ENCODE measurements at regions not wholly inside any gene's neighbourhood (a gene's known extent, or its start where the extent isn't known, plus 50 kb on each side); places are given as distances from the start of the nearest gene placed in this dataset.

- intact Hi-C loops (cut with DNase I): no loop called here
- no peak for TF ChIP-seq CTCF (IDR thresholded peaks at IDR 0.05)
- no peak for TF ChIP-seq EP300 (IDR thresholded peaks at IDR 0.05)
- TF ChIP-seq POLR2A (IDR thresholded peaks at IDR 0.05): no peak
- H3K9me3 ChIP-seq: no peaks in the 10 kb centered on the region
- no peak for DNase-seq
- no peaks in the 10 kb centered on the region for H3K27me3 ChIP-seq
- WGBS, 3 donors: 56 to 71% (median 66%) methylated on average over 4 of the region's 4 CpGs
- H3K36me3 ChIP-seq: no peaks in the 10 kb centered on the region
- no peak overlapping the region for H3K27ac ChIP-seq
- no peak overlapping the region for H3K4me3 ChIP-seq
- no peaks in the 10 kb centered on the region for H3K4me1 ChIP-seq (ENCODE audit: insufficient read depth)
Observed at GRCh38 chr4:110787109-110787508, 164.2 kb upstream of the PITX2 start.

- Histone ChIP-seq H3K4me3 (no peak overlapping the region), H3K9me3 (no peaks in the 10 kb centered on the region), H3K27me3 (no peaks in the 10 kb centered on the region), H3K36me3 (no peaks in the 10 kb centered on the region), H3K4me1 (ENCODE audit: insufficient read depth) (no peaks in the 10 kb centered on the region), H3K27ac (no peak overlapping the region)
- 69 to 88% (median 82%) methylated on average over 3 of the region's 3 CpGs for WGBS, 3 donors
- intact Hi-C loops (cut with DNase I): no loop called here
- TF ChIP-seq CTCF (IDR thresholded peaks at IDR 0.05) (no peak), EP300 (IDR thresholded peaks at IDR 0.05) (no peak), POLR2A (IDR thresholded peaks at IDR 0.05) (no peak)
- DNase-seq: no peak
Observed at GRCh38 chr4:110787707-110788106, 164.8 kb upstream of the PITX2 start.

DNA sequence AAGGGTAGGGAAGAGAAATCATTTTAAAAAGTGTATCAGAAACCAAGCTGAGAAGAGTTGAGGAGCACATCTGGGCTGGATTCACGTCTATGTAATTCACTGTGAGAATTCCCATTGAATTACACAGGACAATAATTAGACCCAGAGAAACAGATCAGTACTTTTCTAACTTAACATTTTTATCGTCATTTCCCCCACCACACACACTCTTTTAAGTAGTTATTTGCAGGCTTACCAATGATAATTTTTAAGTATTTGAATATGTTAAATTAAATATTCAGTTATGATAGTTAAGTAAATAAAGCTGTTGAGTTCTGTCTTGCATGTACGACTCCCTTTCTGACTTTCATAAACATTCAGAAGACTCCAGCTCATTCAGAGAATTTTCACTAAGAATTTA lies 165.4 kb upstream of the PITX2 start:
- no peak for DNase-seq
- no peaks in the 10 kb centered on the region for H3K27me3 ChIP-seq
- H3K9me3 ChIP-seq: no peaks in the 10 kb centered on the region
- H3K27ac ChIP-seq: no peak overlapping the region
- 50 to 67% (median 53%) methylated on average over 3 of the region's 3 CpGs for WGBS, 3 donors
- no peak for TF ChIP-seq POLR2A (IDR thresholded peaks at IDR 0.05)
- TF ChIP-seq EP300 (IDR thresholded peaks at IDR 0.05): no peak
- no peak for TF ChIP-seq CTCF (IDR thresholded peaks at IDR 0.05)
- H3K36me3 ChIP-seq: no peaks in the 10 kb centered on the region
- H3K4me1 ChIP-seq (ENCODE audit: insufficient read depth): peaks cover 1% of the 10 kb centered on the region
- intact Hi-C loops (cut with DNase I): no loop called here
- H3K4me3 ChIP-seq: no peak overlapping the region

- no peaks in the 10 kb centered on the region for H3K9me3 ChIP-seq
- H3K4me3 ChIP-seq: no peak overlapping the region
- TF ChIP-seq CTCF (IDR thresholded peaks at IDR 0.05) (no peak), POLR2A (IDR thresholded peaks at IDR 0.05) (no peak), EP300 (IDR thresholded peaks at IDR 0.05) (no peak)
- H3K4me1 ChIP-seq (ENCODE audit: insufficient read depth): peaks cover 3% of the 10 kb centered on the region
- WGBS, 3 donors: 86 to 93% (median 90%) methylated on average over 1 of the region's 1 CpG
- H3K27me3 ChIP-seq: no peaks in the 10 kb centered on the region
- no peak overlapping the region for H3K27ac ChIP-seq
- DNase-seq: no peak
- intact Hi-C loops (cut with DNase I): no loop called here
- no peaks in the 10 kb centered on the region for H3K36me3 ChIP-seq
Observed at GRCh38 chr4:110792036-110792435, 169.2 kb upstream of the PITX2 start.

- intact Hi-C loops (cut with DNase I): no loop called here
- no peak for TF ChIP-seq EP300 (IDR thresholded peaks at IDR 0.05)
- no peak for TF ChIP-seq CTCF (IDR thresholded peaks at IDR 0.05)
- no peak for TF ChIP-seq POLR2A (IDR thresholded peaks at IDR 0.05)
- Histone ChIP-seq H3K4me1 (ENCODE audit: insufficient read depth) (peaks cover 3% of the 10 kb centered on the region), H3K9me3 (no peaks in the 10 kb centered on the region), H3K36me3 (no peaks in the 10 kb centered on the region), H3K27ac (no peak overlapping the region), H3K27me3 (no peaks in the 10 kb centered on the region), H3K4me3 (no peak overlapping the region)
- DNase-seq: no peak
- 34 to 38% (median 36%) methylated on average over 4 of the region's 4 CpGs for WGBS, 3 donors
Observed at GRCh38 chr4:110793381-110793801, 170.5 kb upstream of the PITX2 start.
